ENCODE measurements at regions not wholly inside any gene's neighbourhood (a gene's known extent, or its start where the extent isn't known, plus 50 kb on each side); places are given as distances from the start of the nearest gene placed in this dataset.

- no peak overlapping the region for H3K4me3 ChIP-seq (ENCODE audit: low read depth, poor library complexity, severe bottlenecking)
- DNase-seq (ENCODE audit: low spot score in 2 of 2), result no peak
- intact Hi-C loops (cut with DNase I; ENCODE audit: low total_unique reads), result no loop called here
- 90 to 92% methylated on average over 2 of the region's 2 CpGs for WGBS, 2 donors
- TF ChIP-seq POLR2A (IDR thresholded peaks at IDR 0.05) (no peak), CTCF (IDR thresholded peaks at IDR 0.05) (no peak)
Measured at GRCh38 chr5:89299998-89300397, 417.0 kb upstream of the MEF2C start.

DNA sequence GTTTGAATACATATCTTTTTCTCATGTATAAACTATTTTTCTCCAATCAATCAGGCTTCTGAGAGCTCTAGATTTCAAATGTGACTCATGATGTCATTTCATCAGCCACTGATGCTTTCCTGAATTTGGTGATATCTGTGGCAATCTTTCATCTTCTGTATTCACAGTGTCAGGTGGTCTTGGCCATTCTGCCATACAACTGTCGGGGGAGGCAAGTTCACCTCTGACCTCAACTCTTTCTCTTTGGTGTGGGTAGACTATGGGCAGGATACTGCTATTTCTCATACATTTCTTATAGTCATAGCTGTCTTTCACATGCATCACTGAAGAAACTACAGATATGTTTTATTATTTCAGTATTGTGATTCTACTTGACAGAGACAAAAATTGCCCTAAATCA lies 414.1 kb upstream of the MEF2C start:
- intact Hi-C loops (cut with DNase I; ENCODE audit: low total_unique reads), result no loop called here
- DNase-seq (ENCODE audit: low spot score in 2 of 2), result no peak
- TF ChIP-seq POLR2A (IDR thresholded peaks at IDR 0.05) (no peak), CTCF (IDR thresholded peaks at IDR 0.05) (no peak)
- no peak overlapping the region for H3K4me3 ChIP-seq (ENCODE audit: low read depth, poor library complexity, severe bottlenecking)
- 88 to 100% methylated on average over 1 of the region's 1 CpG for WGBS, 2 donors

GRCh38 chr5:89293810-89294209 lies 410.8 kb upstream of the MEF2C start:
- intact Hi-C loops (cut with DNase I; ENCODE audit: low total_unique reads), result no loop called here
- TF ChIP-seq POLR2A (IDR thresholded peaks at IDR 0.05), result no peak
- TF ChIP-seq CTCF (IDR thresholded peaks at IDR 0.05), result no peak
- 35 to 50% methylated on average over 2 of the region's 2 CpGs for WGBS, 2 donors
- no peak for DNase-seq (ENCODE audit: low spot score in 2 of 2)
- no peak overlapping the region for H3K4me3 ChIP-seq (ENCODE audit: low read depth, poor library complexity, severe bottlenecking)

DNA sequence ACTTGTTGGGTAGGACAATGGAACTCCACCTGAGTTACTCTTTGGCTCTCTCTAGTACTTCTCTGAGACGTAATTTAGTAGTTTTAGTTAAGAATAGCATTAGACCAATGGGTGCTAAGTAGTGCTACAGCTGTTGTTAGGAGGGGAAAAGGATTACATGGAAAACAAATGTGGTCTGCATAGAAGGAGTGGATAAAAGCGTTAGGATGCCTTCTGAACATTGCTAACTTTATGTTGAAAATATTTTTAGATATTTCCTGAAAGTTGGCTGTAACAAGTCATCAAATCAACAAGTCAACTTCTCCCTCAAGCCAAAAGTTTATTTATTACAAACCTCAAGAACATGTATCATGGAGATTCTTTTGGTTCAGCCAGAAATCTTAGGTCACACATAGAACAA lies 409.5 kb upstream of the MEF2C start:
- no peak overlapping the region for H3K4me3 ChIP-seq (ENCODE audit: low read depth, poor library complexity, severe bottlenecking)
- intact Hi-C loops (cut with DNase I; ENCODE audit: low total_unique reads), result no loop called here
- no peak for DNase-seq (ENCODE audit: low spot score in 2 of 2)
- 61 to 62% methylated on average over 2 of the region's 2 CpGs for WGBS, 2 donors
- TF ChIP-seq POLR2A (IDR thresholded peaks at IDR 0.05) (no peak), CTCF (IDR thresholded peaks at IDR 0.05) (no peak)

GRCh38 chr5:89289604-89290003 lies 406.6 kb upstream of the MEF2C start:
- no peak overlapping the region for H3K4me3 ChIP-seq (ENCODE audit: low read depth, poor library complexity, severe bottlenecking)
- 65 to 66% methylated on average over 3 of the region's 3 CpGs for WGBS, 2 donors
- TF ChIP-seq CTCF (IDR thresholded peaks at IDR 0.05) (no peak), POLR2A (IDR thresholded peaks at IDR 0.05) (no peak)
- no peak for DNase-seq (ENCODE audit: low spot score in 2 of 2)
- intact Hi-C loops (cut with DNase I; ENCODE audit: low total_unique reads), result no loop called here

GRCh38 chr5:89287964-89288363 lies 405.0 kb upstream of the MEF2C start:
- intact Hi-C loops (cut with DNase I; ENCODE audit: low total_unique reads), result no loop called here
- no peak for DNase-seq (ENCODE audit: low spot score in 2 of 2)
- no peak overlapping the region for H3K4me3 ChIP-seq (ENCODE audit: low read depth, poor library complexity, severe bottlenecking)
- no peak for TF ChIP-seq POLR2A (IDR thresholded peaks at IDR 0.05)
- no peak for TF ChIP-seq CTCF (IDR thresholded peaks at IDR 0.05)
